ENCODE measurements at regions not wholly inside any gene's neighbourhood (a gene's known extent, or its start where the extent isn't known, plus 50 kb on each side); places are given as distances from the start of the nearest gene placed in this dataset.

GRCh38 chr3:135633078-135633477 is 332.4 kb upstream of the PPP2R3A start:
- no peak for DNase-seq (ENCODE audit: low read depth, low spot score)

- no peak for DNase-seq (ENCODE audit: low read depth, low spot score)
Measured at GRCh38 chr3:135636596-135636995, 328.9 kb upstream of the PPP2R3A start.

- no peak for DNase-seq (ENCODE audit: low read depth, low spot score)
Measured at GRCh38 chr3:135637013-135637412, 328.5 kb upstream of the PPP2R3A start.

- no peak for DNase-seq (ENCODE audit: low read depth, low spot score)
Measured at GRCh38 chr3:135641761-135642160, 323.8 kb upstream of the PPP2R3A start.

GRCh38 chr3:135645541-135645940 is 320.0 kb upstream of the PPP2R3A start:
- no peak for DNase-seq (ENCODE audit: low read depth, low spot score)

- no peak for DNase-seq (ENCODE audit: low read depth, low spot score)
Measured at GRCh38 chr3:135646873-135647272, 318.7 kb upstream of the PPP2R3A start.

GRCh38 chr3:135649361-135649760 is 316.2 kb upstream of the PPP2R3A start:
- DNase-seq (ENCODE audit: low read depth, low spot score) = no peak

GRCh38 chr3:135650309-135650708 is 315.2 kb upstream of the PPP2R3A start:
- DNase-seq (ENCODE audit: low read depth, low spot score) = no peak

- no peak for DNase-seq (ENCODE audit: low read depth, low spot score)
Measured at GRCh38 chr3:135652388-135652787, 313.1 kb upstream of the PPP2R3A start.

- no peak for DNase-seq (ENCODE audit: low read depth, low spot score)
Measured at GRCh38 chr3:135655328-135655727, 310.2 kb upstream of the PPP2R3A start.

- peak; percentile 34 for DNase-seq (ENCODE audit: low read depth, low spot score)
Measured at GRCh38 chr3:135658451-135658850, 307.1 kb upstream of the PPP2R3A start.

- no peak for DNase-seq (ENCODE audit: low read depth, low spot score)
Measured at GRCh38 chr3:135667061-135667460, 298.5 kb upstream of the PPP2R3A start.

GRCh38 chr3:135674508-135674907 is 291.0 kb upstream of the PPP2R3A start:
- no peak for DNase-seq (ENCODE audit: low read depth, low spot score)

GRCh38 chr3:135678386-135678785 is 287.1 kb upstream of the PPP2R3A start:
- no peak for DNase-seq (ENCODE audit: low read depth, low spot score)

GRCh38 chr3:135688003-135688402 is 277.5 kb upstream of the PPP2R3A start:
- no peak for DNase-seq (ENCODE audit: low read depth, low spot score)

GRCh38 chr3:135690664-135691063 is 274.9 kb upstream of the PPP2R3A start:
- DNase-seq (ENCODE audit: low read depth, low spot score) = no peak

- DNase-seq (ENCODE audit: low read depth, low spot score) = no peak
Measured at GRCh38 chr3:135691240-135691639, 274.3 kb upstream of the PPP2R3A start.

GRCh38 chr3:135694142-135694541 is 271.4 kb upstream of the PPP2R3A start:
- DNase-seq (ENCODE audit: low read depth, low spot score) = no peak

- DNase-seq (ENCODE audit: low read depth, low spot score) = no peak
Measured at GRCh38 chr3:135699741-135700140, 265.8 kb upstream of the PPP2R3A start.

- no peak for DNase-seq (ENCODE audit: low read depth, low spot score)
Measured at GRCh38 chr3:135706758-135707375, 258.7 kb upstream of the PPP2R3A start.

- DNase-seq (ENCODE audit: low read depth, low spot score) = no peak
Measured at GRCh38 chr3:135719449-135719848, 246.1 kb upstream of the PPP2R3A start.

GRCh38 chr3:135728007-135728721 is 237.4 kb upstream of the PPP2R3A start:
- no peak for DNase-seq (ENCODE audit: low read depth, low spot score)

- no peak for DNase-seq (ENCODE audit: low read depth, low spot score)
Measured at GRCh38 chr3:135731546-135731945, 234.0 kb upstream of the PPP2R3A start.
